H9 (cell line): ENCODE measurements at regions not wholly inside any gene's neighbourhood (a gene's known extent, or its start where the extent isn't known, plus 50 kb on each side); places are given as distances from the start of the nearest gene placed in this dataset.
A peak's percentile ranks its signal among the peaks of the same experiment; 100 is the strongest.

Experiments used
- DNase-seq: peaks from one replicate; pipeline ENCODE4 v3.0.0-alpha.2; 2017
- H2AFZ ChIP-seq: one replicate; pipeline ENCODE4 v1.6.1; 2013; ENCODE audit warnings: mild to moderate bottlenecking, low read length, control low read depth, moderate library complexity
- H2AK5ac ChIP-seq: 2 replicates; pipeline ENCODE4 v1.6.1; 2013; ENCODE audit warnings: low read length, control low read depth, mixed read lengths; ENCODE audit not compliant: insufficient read length
- H2BK120ac ChIP-seq: one replicate; pipeline ENCODE4 v1.6.1; 2013; ENCODE audit warnings: low read depth, mild to moderate bottlenecking, low read length, control low read depth, inconsistent platforms; ENCODE audit not compliant: poor library complexity, severe bottlenecking
- H2BK12ac ChIP-seq: 2 replicates; pipeline ENCODE4 v1.6.1; 2013; ENCODE audit warnings: low read length, control low read depth, mixed read lengths, low read depth; ENCODE audit not compliant: insufficient read length
- H2BK15ac ChIP-seq: 2 replicates; pipeline ENCODE4 v1.6.1; 2013; ENCODE audit warnings: low read depth, low read length, control low read depth
- H2BK20ac ChIP-seq: one replicate; pipeline ENCODE4 v1.6.1; 2013; ENCODE audit warnings: low read depth, mild to moderate bottlenecking, low read length, control low read depth, inconsistent platforms; ENCODE audit not compliant: poor library complexity, severe bottlenecking
- H2BK5ac ChIP-seq: 2 replicates; pipeline ENCODE4 v1.6.1; 2013; ENCODE audit warnings: low read length, control low read depth, mixed read lengths; ENCODE audit not compliant: insufficient read length
- H3K14ac ChIP-seq: 2 replicates; pipeline ENCODE4 v1.6.1; 2013; ENCODE audit warnings: low read length, control low read depth; ENCODE audit not compliant: insufficient read depth
- H3K18ac ChIP-seq: 2 replicates; pipeline ENCODE4 v1.6.1; 2013; ENCODE audit warnings: low read depth, mild to moderate bottlenecking, mixed read lengths, low read length, control low read depth; ENCODE audit not compliant: insufficient read length
- H3K23ac ChIP-seq: 2 replicates; pipeline ENCODE4 v1.6.1; 2013; ENCODE audit warnings: low read length, control low read depth, mixed read lengths, low read depth; ENCODE audit not compliant: insufficient read length
- H3K23me2 ChIP-seq: 2 replicates; pipeline ENCODE4 v1.6.1; 2013; ENCODE audit warnings: low read depth, mild to moderate bottlenecking, mixed read lengths, low read length, control low read depth; ENCODE audit not compliant: insufficient read length, poor library complexity, severe bottlenecking
- H3K27ac ChIP-seq: 2 replicates; pipeline ENCODE4 v1.5.1; 2013; ENCODE audit warnings: low read length, control low read depth, mixed read lengths, low read depth; ENCODE audit not compliant: insufficient read length
- H3K27me3 ChIP-seq: 2 replicates; pipeline ENCODE4 v1.6.1; 2013; ENCODE audit warnings: low read length, control low read depth, inconsistent platforms; ENCODE audit not compliant: insufficient read depth
- H3K4ac ChIP-seq: 2 replicates; pipeline ENCODE4 v1.6.1; 2013; ENCODE audit warnings: low read depth, mild to moderate bottlenecking, control low read depth, inconsistent platforms, low read length, moderate library complexity
- H3K4me1 ChIP-seq: 2 replicates; pipeline ENCODE4 v1.6.1; 2013; ENCODE audit warnings: low read length, control low read depth, inconsistent platforms; ENCODE audit not compliant: insufficient read depth
- H3K4me2 ChIP-seq: 2 replicates; pipeline ENCODE4 v1.6.1; 2013; ENCODE audit warnings: low read length, control low read depth, mixed read lengths; ENCODE audit not compliant: insufficient read length, insufficient read depth
- H3K56ac ChIP-seq: 2 replicates; pipeline ENCODE4 v1.6.1; 2013; ENCODE audit warnings: low read depth, mild to moderate bottlenecking, mixed read lengths, low read length, control low read depth; ENCODE audit not compliant: insufficient read length
- H3K79me1 ChIP-seq: 2 replicates; pipeline ENCODE4 v1.6.1; 2013; ENCODE audit warnings: low read depth, mild to moderate bottlenecking, moderate library complexity, low read length, control low read depth, inconsistent platforms; ENCODE audit not compliant: insufficient read depth, poor library complexity, severe bottlenecking
- H3K79me2 ChIP-seq: 2 replicates; pipeline ENCODE4 v1.6.1; 2013; ENCODE audit warnings: low read length, control low read depth, inconsistent platforms; ENCODE audit not compliant: insufficient read depth
- H3K9ac ChIP-seq: 2 replicates; pipeline ENCODE4 v1.6.1; 2013; ENCODE audit warnings: low read length, control low read depth, mixed read lengths; ENCODE audit not compliant: insufficient read length; ENCODE audit errors: extremely low read depth
- H3K9me3 ChIP-seq: one replicate; pipeline ENCODE4 v1.6.1; 2013; ENCODE audit warnings: low read depth, low read length, inconsistent platforms; ENCODE audit not compliant: control insufficient read depth
- H3T11ph ChIP-seq: one replicate; pipeline ENCODE4 v1.6.1; 2013; ENCODE audit warnings: mild to moderate bottlenecking, low read length, control low read depth, inconsistent platforms
- H4K20me1 ChIP-seq: one replicate; pipeline ENCODE4 v1.6.1; 2013; ENCODE audit not compliant: control insufficient read depth, insufficient read length, insufficient read depth
- H4K5ac ChIP-seq: 2 replicates; pipeline ENCODE4 v1.6.1; 2013; ENCODE audit warnings: low read depth, mild to moderate bottlenecking, mixed read lengths, low read length, control low read depth; ENCODE audit not compliant: insufficient read length
- H4K8ac ChIP-seq: replicated peaks from 2 replicates; pipeline ENCODE4 v1.6.1; 2013; ENCODE audit warnings: low read length, control low read depth, mixed read lengths, low read depth; ENCODE audit not compliant: insufficient read length
- H4K91ac ChIP-seq: 2 replicates; pipeline ENCODE4 v1.6.1; 2013; ENCODE audit warnings: low read depth, mild to moderate bottlenecking, moderate library complexity, mixed read lengths, low read length, control low read depth; ENCODE audit not compliant: insufficient read length
- H3K27ac Mint-ChIP-seq, 3 experiments: 2 replicates in 2 of 3; 3 replicates in 1 of 3; pipeline ENCODE4 v1.8.0; 2020 to 2021; ENCODE audit warnings: mixed read lengths in 3 of 3, mild to moderate bottlenecking in 1 of 3, moderate library complexity in 1 of 3
- H3K27me3 Mint-ChIP-seq: 2 replicates; pipeline ENCODE4 v1.8.0; 2021; ENCODE audit warnings: low read depth, mild to moderate bottlenecking, moderate library complexity, mixed read lengths
- H3K36me3 Mint-ChIP-seq, 3 experiments: 2 replicates in 2 of 3; 3 replicates in 1 of 3; pipeline ENCODE4 v1.8.0; 2020 to 2021; ENCODE audit warnings: low read depth in 3 of 3, mixed read lengths in 3 of 3; ENCODE audit not compliant: insufficient read depth in 1 of 3
- H3K4me1 Mint-ChIP-seq, 2 experiments: 2 replicates each; pipeline ENCODE4 v1.8.0; 2020; ENCODE audit warnings: mixed read lengths in 2 of 2
- H3K4me3 Mint-ChIP-seq, 2 experiments: 2 replicates in 1 of 2; 3 replicates in 1 of 2; pipeline ENCODE4 v1.8.0; 2020 to 2021; ENCODE audit warnings: mild to moderate bottlenecking in 2 of 2, mixed read lengths in 2 of 2, moderate library complexity in 1 of 2
- H3K9me3 Mint-ChIP-seq, 2 experiments: 2 replicates in 1 of 2; 3 replicates in 1 of 2; pipeline ENCODE4 v1.8.0; 2020; ENCODE audit warnings: mild to moderate bottlenecking in 2 of 2, mixed read lengths in 2 of 2, moderate library complexity in 1 of 2
- CTCF ChIP-seq: fragments of 200-600 bp; sonication (generic); conservative IDR thresholded peaks from 3 replicates; pipeline ENCODE4 v1.8.0; 2021; ENCODE audit warnings: antibody characterized with exemption, mild to moderate bottlenecking
- WGBS: extraction: QIAGEN DNeasy Blood & Tissue Kit; methylation state at CpG from one replicate; pipeline ENCODE4 v1.1.7; 2013; ENCODE audit warnings: missing lambda C conversion rate, low lambda C conversion rate, mixed read lengths; ENCODE audit not compliant: insufficient read length; ENCODE audit errors: extremely low coverage; 5-methylcytosine and 5-hydroxymethylcytosine counted together

- H3K18ac ChIP-seq: no peak overlapping the region
- no peak overlapping the region for H2BK12ac ChIP-seq
- no peak overlapping the region for H3K4ac ChIP-seq
- no peak overlapping the region for H3K27ac ChIP-seq
- no peak overlapping the region for H3K23ac ChIP-seq
- no peak overlapping the region for H3T11ph ChIP-seq
- WGBS: no CpG with 5 or more reads among the region's 4 CpGs
- no peaks in the 10 kb centered on the region for H3K79me2 ChIP-seq
- H2BK120ac ChIP-seq: no peak overlapping the region
- H3K56ac ChIP-seq: no peak overlapping the region
- H4K20me1 ChIP-seq: no peaks in the 10 kb centered on the region
- no peak overlapping the region for H2AK5ac ChIP-seq
- H4K8ac ChIP-seq: no peak overlapping the region
- no peaks in the 10 kb centered on the region for H3K9me3 ChIP-seq
- H4K91ac ChIP-seq: no peak overlapping the region
- no peak overlapping the region for H2BK5ac ChIP-seq
- DNase-seq: no peak
- Mint-ChIP-seq H3K36me3 (no peaks in the 10 kb centered on the region; a peak in 1 of 7 replicates), H3K27me3 (no peaks in the 10 kb centered on the region; the same call in none of the 2 replicates), H3K4me1 (peaks cover 16 to 37% of the 10 kb centered on the region in 2 experiments), H3K9me3 (peaks cover 0 to 3% of the 10 kb centered on the region in 2 experiments; a peak in 1 of 5 replicates), H3K27ac (peak overlapping the region in 1 of 3 experiments; percentile 25; a peak in 1 of 7 replicates), H3K4me3 (no peak overlapping the region)
- H2BK15ac ChIP-seq: no peak overlapping the region
- H3K23me2 ChIP-seq: no peaks in the 10 kb centered on the region
- no peaks in the 10 kb centered on the region for H3K27me3 ChIP-seq
- no peak overlapping the region for H3K4me2 ChIP-seq
- no peak overlapping the region for H3K14ac ChIP-seq
- no peak overlapping the region for H4K5ac ChIP-seq
- H2AFZ ChIP-seq: no peak overlapping the region
- no peak overlapping the region for H2BK20ac ChIP-seq
- H3K4me1 ChIP-seq: no peaks in the 10 kb centered on the region
- TF ChIP-seq CTCF: no peak
- no peaks in the 10 kb centered on the region for H3K79me1 ChIP-seq
- H3K9ac ChIP-seq: no peak overlapping the region
Observed at GRCh38 chr11:45051621-45052020, 94.8 kb upstream of the PRDM11 start.
